ENCODE measurements at regions not wholly inside any gene's neighbourhood (a gene's known extent, or its start where the extent isn't known, plus 50 kb on each side); places are given as distances from the start of the nearest gene placed in this dataset.

- DNase-seq (ENCODE audit: low read depth in 3 of 3): no peak
These were observed 211.9 kb downstream of the HRH4 start for GRCh38 chr18:24672165-24672941.

GRCh38 chr18:24674200-24674599 lies 213.8 kb downstream of the HRH4 start:
- DNase-seq (ENCODE audit: low read depth in 3 of 3): no peak

GRCh38 chr18:24674605-24675004 lies 214.2 kb downstream of the HRH4 start:
- no peak for DNase-seq (ENCODE audit: low read depth in 3 of 3)

GRCh38 chr18:24677011-24677410 lies 216.6 kb downstream of the HRH4 start:
- DNase-seq (ENCODE audit: low read depth in 3 of 3): no peak

- DNase-seq (ENCODE audit: low read depth in 3 of 3): no peak
These were observed 217.7 kb downstream of the HRH4 start for GRCh38 chr18:24678107-24678506.

GRCh38 chr18:24678626-24679025 lies 218.2 kb downstream of the HRH4 start:
- no peak for DNase-seq (ENCODE audit: low read depth in 3 of 3)

GRCh38 chr18:24679062-24679461 lies 218.6 kb downstream of the HRH4 start:
- DNase-seq (ENCODE audit: low read depth in 3 of 3): no peak

GRCh38 chr18:24683925-24684324 lies 223.5 kb downstream of the HRH4 start:
- no peak for DNase-seq (ENCODE audit: low read depth in 3 of 3)

GRCh38 chr18:24685254-24685959 lies 225.0 kb downstream of the HRH4 start:
- DNase-seq (ENCODE audit: low read depth in 3 of 3): no peak

- no peak for DNase-seq (ENCODE audit: low read depth in 3 of 3)
These were observed 234.7 kb downstream of the HRH4 start for GRCh38 chr18:24695168-24695567.

GRCh38 chr18:24702001-24702515 lies 241.6 kb downstream of the HRH4 start:
- no peak for DNase-seq (ENCODE audit: low read depth in 3 of 3)

- no peak for DNase-seq (ENCODE audit: low read depth in 3 of 3)
These were observed 242.9 kb downstream of the HRH4 start for GRCh38 chr18:24703316-24703715.

GRCh38 chr18:24704946-24705630 lies 244.7 kb downstream of the HRH4 start:
- no peak for DNase-seq (ENCODE audit: low read depth in 3 of 3)

- no peak for DNase-seq (ENCODE audit: low read depth in 3 of 3)
These were observed 250.0 kb downstream of the HRH4 start for GRCh38 chr18:24710474-24710873.

- DNase-seq (ENCODE audit: low read depth in 3 of 3): no peak
These were observed 259.4 kb downstream of the HRH4 start for GRCh38 chr18:24719791-24720190.

GRCh38 chr18:24721388-24721787 lies 261.0 kb downstream of the HRH4 start:
- DNase-seq (ENCODE audit: low read depth in 3 of 3): no peak

GRCh38 chr18:24725644-24726415 lies 265.4 kb downstream of the HRH4 start:
- no peak for DNase-seq (ENCODE audit: low read depth in 3 of 3)

- DNase-seq (ENCODE audit: low read depth in 3 of 3): peak; percentile 14 to 37 (median 18)
These were observed 266.5 kb downstream of the HRH4 start for GRCh38 chr18:24726727-24727492.

- DNase-seq (ENCODE audit: low read depth in 3 of 3): no peak
These were observed 267.2 kb downstream of the HRH4 start for GRCh38 chr18:24727685-24728084.

GRCh38 chr18:24731158-24731557 lies 270.7 kb downstream of the HRH4 start:
- no peak for DNase-seq (ENCODE audit: low read depth in 3 of 3)

GRCh38 chr18:24731981-24732380 lies 271.5 kb downstream of the HRH4 start:
- no peak for DNase-seq (ENCODE audit: low read depth in 3 of 3)

Measured in stimulated activated CD4-positive, alpha-beta T cell treated with anti-CD3 and anti-CD28 coated beads, TNF-alpha, amount 100 ng/mL, for 48 hours (primary cell).